PFSK-1 (cell line): ENCODE measurements at regions not wholly inside any gene's neighbourhood (a gene's known extent, or its start where the extent isn't known, plus 50 kb on each side); places are given as distances from the start of the nearest gene placed in this dataset.

Source experiments
- POLR2AphosphoS5 ChIP-seq: IDR thresholded peaks from 2 replicates; pipeline ENCODE4 v1.6.1; 2012; ENCODE audit warnings: low read depth, mild to moderate bottlenecking, control low read depth, low read length, moderate library complexity
- SIN3A ChIP-seq: IDR thresholded peaks from 2 replicates; pipeline ENCODE4 v1.6.1; 2012; ENCODE audit warnings: mild to moderate bottlenecking, low read length, moderate library complexity, borderline replicate concordance; ENCODE audit not compliant: insufficient read depth
- TAF1 ChIP-seq: IDR thresholded peaks from 2 replicates; pipeline ENCODE4 v1.6.1; 2012; ENCODE audit warnings: low read length, control low read depth, borderline replicate concordance; ENCODE audit not compliant: insufficient read depth

DNA sequence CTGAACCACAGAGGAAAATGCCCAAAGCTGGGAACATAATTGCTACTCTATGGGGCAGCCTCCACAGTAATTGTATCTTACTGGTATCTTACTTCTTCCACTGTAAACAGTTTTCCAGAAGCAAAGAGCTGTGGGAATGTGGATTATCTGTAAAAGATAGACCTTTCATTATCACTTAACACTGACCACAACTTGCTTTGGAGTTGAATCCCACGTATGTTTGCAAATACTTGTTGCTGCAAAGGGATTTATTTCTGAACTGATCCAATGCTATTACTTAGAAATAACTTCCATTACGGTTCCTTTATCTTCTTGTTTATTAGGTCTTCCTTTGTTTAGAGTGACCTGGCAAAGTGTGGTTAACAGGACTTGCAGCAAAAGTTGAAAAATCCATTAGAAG is 218.1 kb downstream of the KCTD12 start:
- no peak for TF ChIP-seq TAF1
- TF ChIP-seq POLR2AphosphoS5 = no peak
- no peak for TF ChIP-seq SIN3A
